SK-N-SH (cell line): ENCODE measurements at regions not wholly inside any gene's neighbourhood (a gene's known extent, or its start where the extent isn't known, plus 50 kb on each side); places are given as distances from the start of the nearest gene placed in this dataset.
A peak's percentile ranks its signal among the peaks of the same experiment; 100 is the strongest.

Experiments used
- CTCF ChIA-PET: fragments of 300-600, 350-600 bp; formaldehyde crosslinking; extraction: SDS; loops from one replicate; lab custom pipeline; 2021; lab: Yijun Ruan, JAX
- POLR2A ChIA-PET: fragments of 350-600 bp; sonication (Branson Sonifier 250); formaldehyde crosslinking; extraction: SDS; loops from one replicate; lab custom pipeline; 2020; ENCODE audit warnings: antibody characterized with exemption, inconsistent platforms; lab: Yijun Ruan, JAX
- DNase-seq: peaks from one replicate; pipeline ENCODE4 v3.0.0; 2012
- H2AFZ ChIP-seq: fragments of 200-600 bp; sonication (generic); 2 replicates; pipeline ENCODE4 v1.8.1; 2016; ENCODE audit warnings: antibody characterized with exemption, mild to moderate bottlenecking, low read depth
- H3F3A ChIP-seq: fragments of 200-600 bp; sonication (generic); replicated peaks from 2 replicates; pipeline ENCODE3; 2016; ENCODE audit warnings: antibody characterized with exemption, mild to moderate bottlenecking; ENCODE audit not compliant: insufficient read depth
- H3K27ac ChIP-seq, 2 experiments: fragments of 200-500 bp in 1 of 2; fragments of 200-600 bp in 1 of 2; sonication (Bioruptor generic) in 1 of 2; sonication (generic), shearing (Covaris generic) in 1 of 2; 2 replicates each; pipeline versions ENCODE4 v1.5.1 to v1.6.1; 2014 to 2016; ENCODE audit warnings: low read depth in 2 of 2, inconsistent platforms in 1 of 2, low read length in 1 of 2, mild to moderate bottlenecking in 1 of 2, mixed read lengths in 1 of 2
- H3K27me3 ChIP-seq: fragments of 200-600 bp; sonication (generic), shearing (Covaris generic); 2 replicates; pipeline ENCODE4 v1.6.1; 2016; ENCODE audit warnings: mixed run types; ENCODE audit not compliant: insufficient read depth
- H3K36me3 ChIP-seq, 2 experiments: fragments of 200-500 bp in 1 of 2; fragments of 200-600 bp in 1 of 2; sonication (Bioruptor generic) in 1 of 2; sonication (generic) in 1 of 2; replicated peaks in 1 of 2; 2 replicates each; pipeline versions ENCODE3 to v1.5.1; 2014 to 2016; ENCODE audit warnings: low read length in 1 of 2, mild to moderate bottlenecking in 1 of 2; ENCODE audit not compliant: insufficient read depth in 2 of 2, control insufficient read depth in 1 of 2
- H3K4me1 ChIP-seq, 2 experiments: fragments of 200-500 bp in 1 of 2; fragments of 200-600 bp in 1 of 2; sonication (Bioruptor generic) in 1 of 2; sonication (generic), shearing (Covaris generic) in 1 of 2; 2 replicates each; pipeline versions ENCODE4 v1.5.1 to v1.6.1; 2014 to 2016; ENCODE audit warnings: low read depth in 1 of 2, low read length in 1 of 2, mixed run types in 1 of 2; ENCODE audit not compliant: insufficient read depth in 2 of 2, control insufficient read depth in 1 of 2
- H3K4me2 ChIP-seq: fragments of 200-600 bp; sonication (generic), shearing (Covaris generic); 2 replicates; pipeline ENCODE4 v1.6.1; 2017; ENCODE audit warnings: mixed run types
- H3K4me3 ChIP-seq, 2 experiments: fragments of 200-500 bp in 1 of 2; fragments of 200-600 bp in 1 of 2; sonication (Bioruptor generic) in 1 of 2; sonication (generic), shearing (Covaris generic) in 1 of 2; 2 replicates each; pipeline versions ENCODE4 v1.5.1 to v1.8.1; 2014 to 2016; ENCODE audit warnings: low read depth in 2 of 2, inconsistent platforms in 1 of 2, low read length in 1 of 2, mild to moderate bottlenecking in 1 of 2, mixed read lengths in 1 of 2, moderate library complexity in 1 of 2
- H3K79me2 ChIP-seq: fragments of 200-600 bp; sonication (generic); 2 replicates; pipeline ENCODE4 v1.8.1; 2017; ENCODE audit warnings: mild to moderate bottlenecking; ENCODE audit not compliant: insufficient read depth
- H3K9ac ChIP-seq: fragments of 200-600 bp; sonication (generic); 2 replicates; pipeline ENCODE4 v1.6.1; 2017; ENCODE audit warnings: mixed run types
- H3K9me2 ChIP-seq: fragments of 200-600 bp; sonication (generic); 2 replicates; pipeline ENCODE4 v1.6.1; 2017; ENCODE audit warnings: mixed run types
- H3K9me3 ChIP-seq: fragments of 200-600 bp; sonication (generic); 2 replicates; pipeline ENCODE4 v1.6.1; 2017; ENCODE audit warnings: mixed run types, mild to moderate bottlenecking, moderate library complexity
- H4K20me1 ChIP-seq: fragments of 200-600 bp; sonication (generic); 2 replicates; pipeline ENCODE4 v1.6.1; 2017; ENCODE audit warnings: mild to moderate bottlenecking, mixed run types; ENCODE audit not compliant: insufficient read depth
- CHD2 ChIP-seq: fragments of 150-350 bp; IDR thresholded peaks from 2 replicates; pipeline ENCODE4 v1.6.1; 2018; ENCODE audit warnings: low read length; ENCODE audit not compliant: partially characterized antibody
- ELF1 ChIP-seq: IDR thresholded peaks from 2 replicates; pipeline ENCODE4 v1.4.0; 2012
- EZH2phosphoT487 ChIP-seq: fragments of 200-600 bp; sonication (generic); IDR thresholded peaks from 2 replicates; pipeline ENCODE4 v1.6.1; 2017; ENCODE audit warnings: low read depth, mixed run types, mild to moderate bottlenecking, antibody characterized with exemption, moderate library complexity, borderline replicate concordance
- FOSL2 ChIP-seq: IDR thresholded peaks from 2 replicates; pipeline ENCODE4 v1.4.0; 2012; ENCODE audit warnings: low read depth, mild to moderate bottlenecking, moderate library complexity, borderline replicate concordance
- FOXJ3 ChIP-seq: sonication (generic); formaldehyde crosslinking; IDR thresholded peaks from 2 replicates; pipeline ENCODE4 v1.5.1; 2020; ENCODE audit warnings: mild to moderate bottlenecking, missing genetic modification reagents
- GATA2 ChIP-seq: sonication (generic); formaldehyde crosslinking; IDR thresholded peaks from 2 replicates; pipeline ENCODE4 v1.5.0; 2020; ENCODE audit warnings: mild to moderate bottlenecking, missing genetic modification reagents
- JUND ChIP-seq: IDR thresholded peaks from 2 replicates; pipeline ENCODE4 v1.4.0; 2012
- MEF2A ChIP-seq: IDR thresholded peaks from 2 replicates; pipeline ENCODE4 v1.4.0; 2012; ENCODE audit warnings: low read depth, borderline replicate concordance
- NRF1 ChIP-seq: IDR thresholded peaks from 2 replicates; pipeline ENCODE4 v1.6.1; 2012; ENCODE audit warnings: low read depth, mild to moderate bottlenecking, low read length
- POLR2AphosphoS5 ChIP-seq: IDR thresholded peaks from 2 replicates; pipeline ENCODE4 v1.6.1; 2012; ENCODE audit warnings: low read depth, low read length
- RCOR1 ChIP-seq: fragments of 150-350 bp; IDR thresholded peaks from 2 replicates; pipeline ENCODE4 v1.6.1; 2017; ENCODE audit warnings: antibody characterized with exemption, low read length
- RFX5 ChIP-seq: IDR thresholded peaks from 2 replicates; pipeline ENCODE4 v1.6.1; 2012; ENCODE audit warnings: mild to moderate bottlenecking, improper control_type of control experiment, low read length
- RXRA ChIP-seq: IDR thresholded peaks from 2 replicates; pipeline ENCODE4 v1.4.0; 2012; ENCODE audit warnings: low read depth, mild to moderate bottlenecking, borderline replicate concordance
- SMC3 ChIP-seq: IDR thresholded peaks from 2 replicates; pipeline ENCODE4 v1.6.1; 2012; ENCODE audit warnings: low read depth, low read length, improper control_type of control experiment
- TCF12 ChIP-seq: IDR thresholded peaks from 2 replicates; pipeline ENCODE4 v1.4.0; 2012
- TEAD4 ChIP-seq: IDR thresholded peaks from 2 replicates; pipeline ENCODE4 v1.4.0; 2012; ENCODE audit warnings: mild to moderate bottlenecking, borderline replicate concordance; ENCODE audit not compliant: insufficient read depth
- YY1 ChIP-seq: IDR thresholded peaks from 2 replicates; pipeline ENCODE4 v1.4.0; 2012; ENCODE audit warnings: low read depth, mild to moderate bottlenecking
- WGBS: methylation state at CpG from one replicate; pipeline ENCODE4 v1.1.6; 2017; ENCODE audit warnings: low lambda C conversion rate; 5-methylcytosine and 5-hydroxymethylcytosine counted together
- TF ChIP-seq, protein P1 (sequence below): fragments of 200-600 bp; sonication (generic); IDR thresholded peaks from 2 replicates; pipeline ENCODE4 v1.6.1; 2017; ENCODE audit warnings: antibody characterized with exemption, mild to moderate bottlenecking, moderate library complexity
- TF ChIP-seq, protein P2 (sequence below): IDR thresholded peaks from 2 replicates; pipeline ENCODE4; 2012
- TF ChIP-seq, protein P3 (sequence below): IDR thresholded peaks from 2 replicates; pipeline ENCODE4 v1.4.0; 2012; ENCODE audit warnings: low read depth, borderline replicate concordance
- TF ChIP-seq, protein P4 (sequence below): IDR thresholded peaks from 2 replicates; pipeline ENCODE4 v1.6.1; 2012; ENCODE audit warnings: mild to moderate bottlenecking, low read depth, low read length, moderate library complexity
- TF ChIP-seq, protein P5 (sequence below): IDR thresholded peaks from 2 replicates; pipeline ENCODE4 v1.4.0; 2012; ENCODE audit warnings: low read depth, borderline replicate concordance

DNA sequence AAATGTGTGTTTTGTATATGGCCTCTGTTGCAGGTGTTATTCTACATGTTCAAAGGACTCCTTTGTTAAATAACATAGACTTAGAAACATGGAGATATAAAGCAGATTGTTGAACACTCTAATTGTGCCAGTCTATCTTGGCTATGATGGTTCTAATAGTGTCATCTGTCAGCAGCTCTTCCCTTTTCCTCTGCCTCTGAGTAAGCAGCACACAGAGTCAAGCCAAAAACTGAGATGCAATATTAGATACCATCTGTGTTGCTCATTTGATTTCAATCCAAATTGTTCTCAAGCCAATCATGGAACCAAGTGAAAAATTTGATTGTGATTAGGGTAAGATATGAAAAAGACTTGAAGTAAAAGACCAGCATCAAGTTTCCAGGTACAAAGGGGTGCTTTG is 871.1 kb upstream of the MGAT4C start (continued):
- TF ChIP-seq, protein P1, sequence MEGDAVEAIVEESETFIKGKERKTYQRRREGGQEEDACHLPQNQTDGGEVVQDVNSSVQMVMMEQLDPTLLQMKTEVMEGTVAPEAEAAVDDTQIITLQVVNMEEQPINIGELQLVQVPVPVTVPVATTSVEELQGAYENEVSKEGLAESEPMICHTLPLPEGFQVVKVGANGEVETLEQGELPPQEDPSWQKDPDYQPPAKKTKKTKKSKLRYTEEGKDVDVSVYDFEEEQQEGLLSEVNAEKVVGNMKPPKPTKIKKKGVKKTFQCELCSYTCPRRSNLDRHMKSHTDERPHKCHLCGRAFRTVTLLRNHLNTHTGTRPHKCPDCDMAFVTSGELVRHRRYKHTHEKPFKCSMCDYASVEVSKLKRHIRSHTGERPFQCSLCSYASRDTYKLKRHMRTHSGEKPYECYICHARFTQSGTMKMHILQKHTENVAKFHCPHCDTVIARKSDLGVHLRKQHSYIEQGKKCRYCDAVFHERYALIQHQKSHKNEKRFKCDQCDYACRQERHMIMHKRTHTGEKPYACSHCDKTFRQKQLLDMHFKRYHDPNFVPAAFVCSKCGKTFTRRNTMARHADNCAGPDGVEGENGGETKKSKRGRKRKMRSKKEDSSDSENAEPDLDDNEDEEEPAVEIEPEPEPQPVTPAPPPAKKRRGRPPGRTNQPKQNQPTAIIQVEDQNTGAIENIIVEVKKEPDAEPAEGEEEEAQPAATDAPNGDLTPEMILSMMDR: no peak
- TF ChIP-seq NRF1 (no peak), EZH2phosphoT487 (no peak), TCF12 (peak; percentile 92), POLR2AphosphoS5 (peak; percentile 53; the same call in 1 of the 2 replicates), RFX5 (no peak), FOSL2 (peak; percentile 57; the same call in 1 of the 2 replicates), GATA2 (peak; percentile 28; the same call in 1 of the 2 replicates), JUND (peak; percentile 70), RCOR1 (no peak), MEF2A (peak; percentile 17; the same call in 1 of the 2 replicates)
- TF ChIP-seq, protein P2, sequence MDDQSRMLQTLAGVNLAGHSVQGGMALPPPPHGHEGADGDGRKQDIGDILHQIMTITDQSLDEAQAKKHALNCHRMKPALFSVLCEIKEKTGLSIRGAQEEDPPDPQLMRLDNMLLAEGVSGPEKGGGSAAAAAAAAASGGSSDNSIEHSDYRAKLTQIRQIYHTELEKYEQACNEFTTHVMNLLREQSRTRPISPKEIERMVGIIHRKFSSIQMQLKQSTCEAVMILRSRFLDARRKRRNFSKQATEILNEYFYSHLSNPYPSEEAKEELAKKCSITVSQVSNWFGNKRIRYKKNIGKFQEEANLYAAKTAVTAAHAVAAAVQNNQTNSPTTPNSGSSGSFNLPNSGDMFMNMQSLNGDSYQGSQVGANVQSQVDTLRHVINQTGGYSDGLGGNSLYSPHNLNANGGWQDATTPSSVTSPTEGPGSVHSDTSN: peak; percentile 93
- TF ChIP-seq, protein P3, sequence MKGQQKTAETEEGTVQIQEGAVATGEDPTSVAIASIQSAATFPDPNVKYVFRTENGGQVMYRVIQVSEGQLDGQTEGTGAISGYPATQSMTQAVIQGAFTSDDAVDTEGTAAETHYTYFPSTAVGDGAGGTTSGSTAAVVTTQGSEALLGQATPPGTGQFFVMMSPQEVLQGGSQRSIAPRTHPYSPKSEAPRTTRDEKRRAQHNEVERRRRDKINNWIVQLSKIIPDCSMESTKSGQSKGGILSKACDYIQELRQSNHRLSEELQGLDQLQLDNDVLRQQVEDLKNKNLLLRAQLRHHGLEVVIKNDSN: no peak
- TF ChIP-seq, protein P4, sequence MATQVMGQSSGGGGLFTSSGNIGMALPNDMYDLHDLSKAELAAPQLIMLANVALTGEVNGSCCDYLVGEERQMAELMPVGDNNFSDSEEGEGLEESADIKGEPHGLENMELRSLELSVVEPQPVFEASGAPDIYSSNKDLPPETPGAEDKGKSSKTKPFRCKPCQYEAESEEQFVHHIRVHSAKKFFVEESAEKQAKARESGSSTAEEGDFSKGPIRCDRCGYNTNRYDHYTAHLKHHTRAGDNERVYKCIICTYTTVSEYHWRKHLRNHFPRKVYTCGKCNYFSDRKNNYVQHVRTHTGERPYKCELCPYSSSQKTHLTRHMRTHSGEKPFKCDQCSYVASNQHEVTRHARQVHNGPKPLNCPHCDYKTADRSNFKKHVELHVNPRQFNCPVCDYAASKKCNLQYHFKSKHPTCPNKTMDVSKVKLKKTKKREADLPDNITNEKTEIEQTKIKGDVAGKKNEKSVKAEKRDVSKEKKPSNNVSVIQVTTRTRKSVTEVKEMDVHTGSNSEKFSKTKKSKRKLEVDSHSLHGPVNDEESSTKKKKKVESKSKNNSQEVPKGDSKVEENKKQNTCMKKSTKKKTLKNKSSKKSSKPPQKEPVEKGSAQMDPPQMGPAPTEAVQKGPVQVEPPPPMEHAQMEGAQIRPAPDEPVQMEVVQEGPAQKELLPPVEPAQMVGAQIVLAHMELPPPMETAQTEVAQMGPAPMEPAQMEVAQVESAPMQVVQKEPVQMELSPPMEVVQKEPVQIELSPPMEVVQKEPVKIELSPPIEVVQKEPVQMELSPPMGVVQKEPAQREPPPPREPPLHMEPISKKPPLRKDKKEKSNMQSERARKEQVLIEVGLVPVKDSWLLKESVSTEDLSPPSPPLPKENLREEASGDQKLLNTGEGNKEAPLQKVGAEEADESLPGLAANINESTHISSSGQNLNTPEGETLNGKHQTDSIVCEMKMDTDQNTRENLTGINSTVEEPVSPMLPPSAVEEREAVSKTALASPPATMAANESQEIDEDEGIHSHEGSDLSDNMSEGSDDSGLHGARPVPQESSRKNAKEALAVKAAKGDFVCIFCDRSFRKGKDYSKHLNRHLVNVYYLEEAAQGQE: no peak
- TF ChIP-seq, all 33 proteins: peak for 11

DNA sequence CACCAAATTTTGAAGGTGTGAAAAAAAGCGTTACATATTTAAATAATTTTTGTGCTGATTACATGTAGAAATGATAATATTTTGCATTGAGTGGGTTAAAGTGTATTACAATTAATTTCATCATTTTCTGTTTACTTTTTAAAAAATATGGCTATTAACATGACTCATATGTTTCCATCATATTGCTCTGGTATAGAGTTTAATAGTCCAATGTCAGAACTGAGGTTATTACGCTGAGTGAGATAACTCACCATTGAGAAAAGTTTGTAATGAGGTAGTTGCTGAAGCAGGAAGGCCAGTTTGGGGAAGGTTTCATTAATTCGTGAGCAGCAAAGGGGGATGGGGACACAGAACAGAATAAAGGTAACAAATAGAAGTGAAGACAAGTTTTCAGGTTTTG is 865.7 kb upstream of the MGAT4C start:
- no peak for DNase-seq
- 81% methylated on average over 3 of the region's 3 CpGs for WGBS
- CTCF ChIA-PET: no interaction called here
- no peak overlapping the region for H2AFZ ChIP-seq
- POLR2A ChIA-PET: no interaction called here
- no peak overlapping the region for H3K9ac ChIP-seq
- no peak overlapping the region for H3K4me3 ChIP-seq
- H3K4me2 ChIP-seq: no peak overlapping the region
- H3K9me3 ChIP-seq: no peaks in the 10 kb centered on the region
- no peaks in the 10 kb centered on the region for H3K27me3 ChIP-seq
- peaks cover 0 to 2% of the 10 kb centered on the region in 2 experiments; a peak in 1 of 4 replicates for H3K4me1 ChIP-seq
- TF ChIP-seq FOSL2: no peak
- TF ChIP-seq, protein P5, sequence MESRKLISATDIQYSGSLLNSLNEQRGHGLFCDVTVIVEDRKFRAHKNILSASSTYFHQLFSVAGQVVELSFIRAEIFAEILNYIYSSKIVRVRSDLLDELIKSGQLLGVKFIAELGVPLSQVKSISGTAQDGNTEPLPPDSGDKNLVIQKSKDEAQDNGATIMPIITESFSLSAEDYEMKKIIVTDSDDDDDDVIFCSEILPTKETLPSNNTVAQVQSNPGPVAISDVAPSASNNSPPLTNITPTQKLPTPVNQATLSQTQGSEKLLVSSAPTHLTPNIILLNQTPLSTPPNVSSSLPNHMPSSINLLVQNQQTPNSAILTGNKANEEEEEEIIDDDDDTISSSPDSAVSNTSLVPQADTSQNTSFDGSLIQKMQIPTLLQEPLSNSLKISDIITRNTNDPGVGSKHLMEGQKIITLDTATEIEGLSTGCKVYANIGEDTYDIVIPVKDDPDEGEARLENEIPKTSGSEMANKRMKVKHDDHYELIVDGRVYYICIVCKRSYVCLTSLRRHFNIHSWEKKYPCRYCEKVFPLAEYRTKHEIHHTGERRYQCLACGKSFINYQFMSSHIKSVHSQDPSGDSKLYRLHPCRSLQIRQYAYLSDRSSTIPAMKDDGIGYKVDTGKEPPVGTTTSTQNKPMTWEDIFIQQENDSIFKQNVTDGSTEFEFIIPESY: no peak
- no peak for TF ChIP-seq TEAD4
- TF ChIP-seq JUND: no peak
- TF ChIP-seq ELF1: no peak
- TF ChIP-seq RXRA: no peak
- no peak for TF ChIP-seq CHD2
- TF ChIP-seq FOXJ3 (CRISPR knock-in tag): no peak
- no peak for TF ChIP-seq YY1
- TF ChIP-seq SMC3: no peak
- TF ChIP-seq, all 33 proteins: peak for 0
- H3K36me3 ChIP-seq: no peaks in the 10 kb centered on the region
- peaks cover 3% of the 10 kb centered on the region for H3F3A ChIP-seq
- H3K79me2 ChIP-seq: no peaks in the 10 kb centered on the region
- H3K9me2 ChIP-seq: no peaks in the 10 kb centered on the region
- no peaks in the 10 kb centered on the region for H4K20me1 ChIP-seq
- H3K27ac ChIP-seq: no peak overlapping the region
